A549 (cell line): ENCODE measurements at regions not wholly inside any gene's neighbourhood (a gene's known extent, or its start where the extent isn't known, plus 50 kb on each side); places are given as distances from the start of the nearest gene placed in this dataset.

Source experiments
- ATAC-seq, 2 experiments: fragments of 200-7000 bp in 1 of 2; fragments of >200 bp in 1 of 2; cut with Nextera tagmentation in 1 of 2; cut with Tn5 transposase in 1 of 2; 3 replicates each; pipeline versions ENCODE4 v1.8.0 to v1.9.1; 2018 to 2020; ENCODE audit warnings: mild to moderate bottlenecking in 1 of 2, moderate library complexity in 1 of 2
- CTCF ChIA-PET: fragments of 300-600 bp; sonication (Branson Sonifier 250); formaldehyde crosslinking; extraction: SDS; loops from one replicate; lab custom pipeline; 2021; ENCODE audit warnings: antibody characterized with exemption, inconsistent platforms; lab: Yijun Ruan, JAX
- POLR2A ChIA-PET: fragments of 350-600 bp; formaldehyde crosslinking; extraction: SDS; loops from one replicate; lab custom pipeline; 2021; ENCODE audit warnings: antibody characterized with exemption, inconsistent platforms; lab: Yijun Ruan, JAX
- DNase-seq, 2 experiments: peaks; one replicate each; pipeline versions ENCODE4 v3.0.0 to v3.0.0-alpha.2; 2011 to 2016; ENCODE audit warnings: low read depth in 1 of 2, low spot score in 1 of 2
- FAIRE-seq: peaks from 2 replicates; lab custom pipeline; 2011; peaks lifted over from hg19 to GRCh38; lab: Jason Lieb, UNC
- H3K27ac ChIP-seq, 2 experiments: fragments of >200 bp; sonication (Bioruptor Twin); formaldehyde crosslinking; 3 replicates each; pipeline ENCODE4 v1.5.1; 2016 to 2017
- H3K4me1 ChIP-seq: fragments of >200 bp; sonication (Bioruptor Twin); formaldehyde crosslinking; 3 replicates; pipeline ENCODE4 v1.6.1; 2016
- H3K4me2 ChIP-seq: fragments of >200 bp; sonication (Bioruptor Twin); formaldehyde crosslinking; 3 replicates; pipeline ENCODE4 v1.6.1; 2016
- H3K4me3 ChIP-seq: fragments of >200 bp; sonication (Bioruptor Twin); formaldehyde crosslinking; 3 replicates; pipeline ENCODE4 v1.5.1; 2016
- H3K9me3 ChIP-seq: fragments of >200 bp; sonication (Bioruptor Twin); formaldehyde crosslinking; 3 replicates; pipeline ENCODE4 v1.6.1; 2016
- CBX2 ChIP-seq: fragments of 200-600 bp; sonication (generic); IDR thresholded peaks from 2 replicates; pipeline ENCODE4 v1.6.1; 2016; ENCODE audit warnings: low read depth, mild to moderate bottlenecking, borderline replicate concordance
- CTCF ChIP-seq: fragments of >200 bp; sonication (Bioruptor Twin); formaldehyde crosslinking; IDR thresholded peaks from 3 replicates; pipeline ENCODE4 v1.5.1; 2016
- EHMT2 ChIP-seq: fragments of 200-600 bp; sonication (generic); IDR thresholded peaks from 2 replicates; pipeline ENCODE4 v1.6.1; 2016; ENCODE audit warnings: antibody characterized with exemption, low read depth, mild to moderate bottlenecking, moderate library complexity
- EP300 ChIP-seq, 2 experiments: fragments of >200 bp; sonication (Bioruptor Twin); formaldehyde crosslinking; IDR thresholded peaks; 2 replicates in 1 of 2; 3 replicates in 1 of 2; pipeline ENCODE4 v1.6.1; 2016 to 2017
- ESRRA ChIP-seq: fragments of 150-350 bp; IDR thresholded peaks from 2 replicates; pipeline ENCODE4 v1.6.1; 2014; ENCODE audit warnings: mild to moderate bottlenecking, low read length, borderline replicate concordance
- FOSB ChIP-seq: fragments of 250-450 bp; sonication (Bioruptor Pico); IDR thresholded peaks from 2 replicates; pipeline ENCODE4 v1.5.0; 2020; ENCODE audit warnings: mild to moderate bottlenecking, moderate library complexity
- GATA3 ChIP-seq: IDR thresholded peaks from 2 replicates; pipeline ENCODE4 v1.6.1; 2012; ENCODE audit warnings: borderline replicate concordance
- HDAC2 ChIP-seq: fragments of 200-600 bp; sonication (generic); IDR thresholded peaks from 2 replicates; pipeline ENCODE4 v1.6.1; 2016
- HEYL ChIP-seq: fragments of 250-450 bp; sonication (Bioruptor Pico); IDR thresholded peaks from 2 replicates; pipeline ENCODE4 v1.8.0; 2021; ENCODE audit warnings: mild to moderate bottlenecking, moderate library complexity
- HOXA7 ChIP-seq: fragments of 250-450 bp; sonication (Bioruptor Pico); IDR thresholded peaks from 2 replicates; pipeline ENCODE4 v1.5.0; 2020; ENCODE audit warnings: mild to moderate bottlenecking, moderate library complexity
- HOXB13 ChIP-seq: fragments of 250-450 bp; sonication (Bioruptor Pico); IDR thresholded peaks from 2 replicates; pipeline ENCODE4 v1.5.0; 2020; ENCODE audit warnings: low read depth, mild to moderate bottlenecking, moderate library complexity
- JUNB ChIP-seq: fragments of >200 bp; sonication (Bioruptor Twin); formaldehyde crosslinking; IDR thresholded peaks from 2 replicates; pipeline ENCODE4 v1.6.1; 2016
- KDM1A ChIP-seq: fragments of 200-600 bp; sonication (generic); IDR thresholded peaks from 2 replicates; pipeline ENCODE4 v1.6.1; 2016; ENCODE audit warnings: low read depth, mild to moderate bottlenecking
- MYC ChIP-seq: IDR thresholded peaks from 2 replicates; pipeline ENCODE4 v1.6.1; 2012; ENCODE audit warnings: mild to moderate bottlenecking, inconsistent platforms, low read length, improper control_type of control experiment, borderline replicate concordance
- PBX3 ChIP-seq: IDR thresholded peaks from 2 replicates; pipeline ENCODE4 v1.6.1; 2012
- RAD21 ChIP-seq, 2 experiments: fragments of >200 bp in 1 of 2; sonication (Bioruptor Twin) in 1 of 2; formaldehyde crosslinking in 1 of 2; IDR thresholded peaks in 1 of 2; conservative IDR thresholded peaks in 1 of 2; 2 replicates in 1 of 2; 3 replicates in 1 of 2; pipeline ENCODE4 v1.6.1; 2012 to 2018; ENCODE audit warnings: inconsistent platforms in 1 of 2
- RNF2 ChIP-seq: fragments of 200-600 bp; sonication (generic); IDR thresholded peaks from 2 replicates; pipeline ENCODE4 v1.6.1; 2016; ENCODE audit warnings: low read depth, mild to moderate bottlenecking, antibody characterized with exemption, moderate library complexity, borderline replicate concordance
- SMC3 ChIP-seq: fragments of >200 bp; sonication (Bioruptor Twin); formaldehyde crosslinking; IDR thresholded peaks from 3 replicates; pipeline ENCODE4 v1.6.1; 2018; ENCODE audit warnings: inconsistent platforms
- ZC3H11A ChIP-seq: fragments of 450-650 bp; IDR thresholded peaks from 2 replicates; pipeline ENCODE4 v1.6.1; 2014; ENCODE audit warnings: antibody characterized with exemption, mild to moderate bottlenecking
- ZSCAN20 ChIP-seq: fragments of 250-450 bp; sonication (Bioruptor Pico); IDR thresholded peaks from 2 replicates; pipeline ENCODE4 v1.8.0; 2022; ENCODE audit warnings: mild to moderate bottlenecking, moderate library complexity
- WGBS: methylation state at CpG from one replicate; pipeline ENCODE4 v1.1.6; 2017; ENCODE audit errors: missing lambda C conversion rate; 5-methylcytosine and 5-hydroxymethylcytosine counted together
- TF ChIP-seq, protein P1 (sequence below): fragments of 450-650 bp; IDR thresholded peaks from 2 replicates; pipeline ENCODE4 v1.6.1; 2014; ENCODE audit warnings: antibody characterized with exemption
- TF ChIP-seq, protein P2 (sequence below): IDR thresholded peaks from 2 replicates; pipeline ENCODE4 v1.6.1; 2012; ENCODE audit warnings: low read depth, borderline replicate concordance
- TF ChIP-seq, protein P3 (sequence below): fragments of 250-450 bp; sonication (Bioruptor Pico); IDR thresholded peaks from 2 replicates; pipeline ENCODE4 v1.5.0; 2021; ENCODE audit warnings: mild to moderate bottlenecking, moderate library complexity, borderline replicate concordance
- TF ChIP-seq, protein P4 (sequence below): fragments of >200 bp; sonication (Bioruptor Twin); formaldehyde crosslinking; IDR thresholded peaks from 2 replicates; pipeline ENCODE4 v1.6.1; 2016

GRCh38 chr4:181874602-181875001, 368.6 kb upstream of the TENM3 start:
- H3K27ac ChIP-seq = no peak overlapping the region
- ChIA-PET CTCF (no interaction called here), POLR2A (no interaction called here)
- ATAC-seq (no peak), DNase-seq (no peak), FAIRE-seq (no peak)
- no peak overlapping the region for H3K4me3 ChIP-seq
- no peak overlapping the region for H3K4me2 ChIP-seq
- WGBS = 0% methylated on average over 5 of the region's 5 CpGs
- TF ChIP-seq HOXB13 (no peak), ZSCAN20 (CRISPR knock-in tag) (no peak), PBX3 (no peak), SMC3 (no peak), RAD21 (conservative IDR thresholded peaks at IDR 0.05 in 1 of 2, IDR thresholded peaks at IDR 0.05 in 1 of 2) (no peak), CBX2 (no peak), HOXA7 (no peak), ESRRA (no peak), ZC3H11A (no peak), EP300 (IDR thresholded peaks at IDR 0.05) (no peak), HDAC2 (no peak), KDM1A (no peak), HEYL (CRISPR knock-in tag) (no peak), MYC (no peak), RNF2 (no peak), JUNB (no peak)
- TF ChIP-seq, protein P1, sequence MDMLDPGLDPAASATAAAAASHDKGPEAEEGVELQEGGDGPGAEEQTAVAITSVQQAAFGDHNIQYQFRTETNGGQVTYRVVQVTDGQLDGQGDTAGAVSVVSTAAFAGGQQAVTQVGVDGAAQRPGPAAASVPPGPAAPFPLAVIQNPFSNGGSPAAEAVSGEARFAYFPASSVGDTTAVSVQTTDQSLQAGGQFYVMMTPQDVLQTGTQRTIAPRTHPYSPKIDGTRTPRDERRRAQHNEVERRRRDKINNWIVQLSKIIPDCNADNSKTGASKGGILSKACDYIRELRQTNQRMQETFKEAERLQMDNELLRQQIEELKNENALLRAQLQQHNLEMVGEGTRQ = no peak
- TF ChIP-seq, protein P2, sequence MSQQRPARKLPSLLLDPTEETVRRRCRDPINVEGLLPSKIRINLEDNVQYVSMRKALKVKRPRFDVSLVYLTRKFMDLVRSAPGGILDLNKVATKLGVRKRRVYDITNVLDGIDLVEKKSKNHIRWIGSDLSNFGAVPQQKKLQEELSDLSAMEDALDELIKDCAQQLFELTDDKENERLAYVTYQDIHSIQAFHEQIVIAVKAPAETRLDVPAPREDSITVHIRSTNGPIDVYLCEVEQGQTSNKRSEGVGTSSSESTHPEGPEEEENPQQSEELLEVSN = no peak
- TF ChIP-seq, protein P3, sequence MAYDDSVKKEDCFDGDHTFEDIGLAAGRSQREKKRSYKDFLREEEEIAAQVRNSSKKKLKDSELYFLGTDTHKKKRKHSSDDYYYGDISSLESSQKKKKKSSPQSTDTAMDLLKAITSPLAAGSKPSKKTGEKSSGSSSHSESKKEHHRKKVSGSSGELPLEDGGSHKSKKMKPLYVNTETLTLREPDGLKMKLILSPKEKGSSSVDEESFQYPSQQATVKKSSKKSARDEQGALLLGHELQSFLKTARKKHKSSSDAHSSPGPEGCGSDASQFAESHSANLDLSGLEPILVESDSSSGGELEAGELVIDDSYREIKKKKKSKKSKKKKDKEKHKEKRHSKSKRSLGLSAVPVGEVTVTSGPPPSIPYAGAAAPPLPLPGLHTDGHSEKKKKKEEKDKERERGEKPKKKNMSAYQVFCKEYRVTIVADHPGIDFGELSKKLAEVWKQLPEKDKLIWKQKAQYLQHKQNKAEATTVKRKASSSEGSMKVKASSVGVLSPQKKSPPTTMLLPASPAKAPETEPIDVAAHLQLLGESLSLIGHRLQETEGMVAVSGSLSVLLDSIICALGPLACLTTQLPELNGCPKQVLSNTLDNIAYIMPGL = no peak
- TF ChIP-seq, protein P4, sequence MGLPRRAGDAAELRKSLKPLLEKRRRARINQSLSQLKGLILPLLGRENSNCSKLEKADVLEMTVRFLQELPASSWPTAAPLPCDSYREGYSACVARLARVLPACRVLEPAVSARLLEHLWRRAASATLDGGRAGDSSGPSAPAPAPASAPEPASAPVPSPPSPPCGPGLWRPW = no peak
- H3K9me3 ChIP-seq = no peaks in the 10 kb centered on the region
- H3K4me1 ChIP-seq = no peaks in the 10 kb centered on the region

- no peak for TF ChIP-seq HOXB13
- TF ChIP-seq FOSB (CRISPR knock-in tag) = no peak
- no peak for TF ChIP-seq EHMT2
- TF ChIP-seq CTCF = no peak
- TF ChIP-seq GATA3 = no peak
- no peak for TF ChIP-seq ESRRA
- ChIA-PET CTCF (no interaction called here), POLR2A (no interaction called here)
- no peaks in the 10 kb centered on the region for H3K4me1 ChIP-seq
- FAIRE-seq (no peak), DNase-seq (no peak), ATAC-seq (no peak)
- no peak overlapping the region for H3K27ac ChIP-seq
- no peak overlapping the region for H3K4me3 ChIP-seq
- no peak overlapping the region for H3K4me2 ChIP-seq
- H3K9me3 ChIP-seq = no peaks in the 10 kb centered on the region
- WGBS = 4% methylated on average over 1 of the region's 1 CpG
Observed at GRCh38 chr4:181877329-181877848, 365.8 kb upstream of the TENM3 start.
